ENCODE measurements at regions not wholly inside any gene's neighbourhood (a gene's known extent, or its start where the extent isn't known, plus 50 kb on each side); places are given as distances from the start of the nearest gene placed in this dataset.
"Not testable (repeated sequence)": the region's sequence is repeated elsewhere in the genome, so short reads cannot be mapped to it uniquely, and the experiment has no call there.

DNA sequence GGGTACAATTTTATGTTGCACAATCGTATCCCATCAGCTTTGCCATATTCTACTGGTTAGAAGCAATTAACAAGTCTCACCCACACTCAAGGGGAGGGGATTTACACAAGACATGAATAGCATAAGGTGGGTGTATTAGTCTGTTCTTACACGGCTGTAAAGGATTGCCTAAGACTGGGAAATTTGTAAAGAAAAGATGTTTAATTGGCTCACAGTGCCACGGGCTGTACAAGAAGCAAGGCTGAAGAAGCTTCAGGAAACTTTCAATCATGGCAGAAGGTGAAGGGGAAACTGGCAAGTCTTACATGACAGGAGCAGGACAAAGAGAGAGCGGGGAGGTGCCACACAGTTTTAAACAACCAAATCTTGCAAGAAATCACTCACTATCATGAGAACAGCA, 231.8 kb upstream of the AMIGO2 start:
- FAIRE-seq (no peak), DNase-seq (ENCODE audit: insufficient read length, low spot score) (no peak)
- TF ChIP-seq CTCF (IDR thresholded peaks at IDR 0.05; ENCODE audit: insufficient read depth, missing control alignments): no peak

GRCh38 chr12:47311010-47311409, 231.3 kb upstream of the AMIGO2 start:
- TF ChIP-seq CTCF (IDR thresholded peaks at IDR 0.05; ENCODE audit: insufficient read depth, missing control alignments): no peak
- no peak for FAIRE-seq
- DNase-seq (ENCODE audit: insufficient read length, low spot score): no peak

DNA sequence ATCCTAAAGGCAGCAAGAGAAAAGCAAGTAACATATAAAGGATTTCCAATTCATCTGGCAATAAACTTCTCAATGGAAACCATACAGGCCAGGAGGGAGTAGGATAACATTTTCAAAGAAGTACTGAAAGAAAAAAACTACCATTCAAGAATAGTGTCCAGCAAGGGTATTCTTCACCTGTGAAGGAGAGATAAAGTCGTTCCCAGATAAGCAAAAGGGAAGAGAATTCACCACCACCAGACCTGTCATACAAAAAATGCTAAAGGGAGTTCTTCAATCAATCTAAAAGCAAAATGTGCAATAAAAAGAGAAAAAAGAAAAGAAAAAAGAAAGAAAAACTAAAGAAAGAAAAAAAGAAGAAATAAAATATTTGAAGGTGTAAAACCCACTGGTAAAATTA, 228.9 kb upstream of the AMIGO2 start:
- no peak for TF ChIP-seq CTCF (IDR thresholded peaks at IDR 0.05; ENCODE audit: insufficient read depth, missing control alignments)
- no peak for DNase-seq (ENCODE audit: insufficient read length, low spot score)
- no peak for FAIRE-seq

GRCh38 chr12:47307680-47308399, 228.1 kb upstream of the AMIGO2 start:
- DNase-seq (ENCODE audit: insufficient read length, low spot score) (no peak), FAIRE-seq (no peak)
- TF ChIP-seq CTCF (IDR thresholded peaks at IDR 0.05; ENCODE audit: insufficient read depth, missing control alignments): peak; percentile 52

DNA sequence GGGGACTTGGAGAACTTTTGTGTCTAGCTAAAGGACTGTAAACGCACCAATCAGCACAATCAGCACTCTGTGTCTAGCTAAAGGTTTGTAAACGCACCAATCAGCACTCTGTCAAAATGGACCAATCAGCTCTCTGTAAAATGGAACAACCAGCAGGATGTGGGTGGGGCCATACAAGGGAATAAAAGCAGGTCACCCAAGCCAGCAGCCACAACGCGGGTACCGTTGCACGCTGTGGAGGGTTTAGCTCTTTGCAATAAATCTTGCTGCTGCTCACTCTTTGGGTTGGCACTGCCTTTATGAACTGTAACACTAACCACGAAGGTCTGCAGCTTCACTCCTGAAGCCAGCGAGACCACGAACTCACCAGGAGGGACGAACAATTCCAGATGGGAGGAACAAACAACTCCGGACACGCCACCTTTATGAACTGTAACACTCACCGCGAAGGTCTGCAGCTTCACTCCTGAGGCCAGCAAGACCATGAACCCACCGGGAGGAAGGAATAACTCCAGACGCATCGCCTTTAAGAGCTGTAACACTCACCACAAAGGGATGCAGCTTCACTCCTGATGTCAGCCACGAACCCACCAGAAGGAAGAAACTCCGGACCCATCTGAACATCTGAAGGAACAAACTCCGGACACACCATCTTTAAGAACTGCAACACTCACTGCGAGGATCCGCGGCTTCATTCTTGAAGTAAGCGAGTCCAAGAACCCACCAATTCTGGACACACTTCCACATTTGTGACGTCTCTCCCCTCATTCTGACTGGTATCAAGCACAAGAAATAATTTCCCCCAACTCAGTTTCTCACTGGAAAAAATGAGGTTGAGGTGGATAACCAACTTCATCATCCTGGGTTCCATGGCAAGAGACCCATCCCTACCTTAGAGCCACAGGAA, 227.3 kb upstream of the AMIGO2 start:
- DNase-seq (ENCODE audit: insufficient read length, low spot score); FAIRE-seq: not testable (repeated sequence)

GRCh38 chr12:47306130-47306529, 226.4 kb upstream of the AMIGO2 start:
- no peak for TF ChIP-seq CTCF (IDR thresholded peaks at IDR 0.05; ENCODE audit: insufficient read depth, missing control alignments)
- no peak for DNase-seq (ENCODE audit: insufficient read length, low spot score)
- FAIRE-seq: no peak

GRCh38 chr12:47305464-47305863, 225.7 kb upstream of the AMIGO2 start:
- no peak for TF ChIP-seq CTCF (IDR thresholded peaks at IDR 0.05; ENCODE audit: insufficient read depth, missing control alignments)
- FAIRE-seq (no peak), DNase-seq (ENCODE audit: insufficient read length, low spot score) (no peak)

Data from D721Med (cell line).